ENCODE measurements at regions not wholly inside any gene's neighbourhood (a gene's known extent, or its start where the extent isn't known, plus 50 kb on each side); places are given as distances from the start of the nearest gene placed in this dataset.

DNA sequence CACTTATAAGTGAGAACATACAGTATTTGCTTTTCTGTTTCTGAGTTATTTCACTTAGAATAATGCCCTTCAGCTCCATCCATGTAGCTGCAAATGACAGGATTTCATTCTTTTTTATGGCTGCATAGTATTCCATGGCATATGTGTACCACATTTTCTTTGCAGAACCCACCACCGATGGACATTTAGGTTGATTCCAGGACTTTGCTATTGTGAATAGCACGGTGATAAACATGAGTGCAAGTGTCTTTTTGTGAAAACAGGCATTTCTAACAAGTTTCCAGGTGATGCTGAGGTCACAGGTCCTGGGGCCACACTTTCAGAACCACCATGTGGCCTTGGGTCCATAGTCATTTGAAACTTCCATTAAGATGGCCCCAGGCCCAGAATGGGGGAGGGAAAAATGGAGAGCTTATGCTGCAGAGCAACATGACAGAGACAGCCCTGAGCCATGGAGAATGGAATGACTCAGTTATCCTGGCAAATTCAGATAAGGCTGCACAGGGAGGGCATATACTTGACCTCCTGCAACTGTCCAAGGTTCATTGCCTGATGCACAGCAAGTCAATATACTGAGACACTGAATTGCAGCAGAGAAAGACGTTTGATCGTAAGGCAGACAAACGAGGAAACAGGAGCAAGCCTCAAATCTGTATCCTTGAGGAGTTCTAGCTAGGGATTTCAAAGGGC, 248.0 kb upstream of the GALNT17 start:
- TF ChIP-seq TAF1 (IDR thresholded peaks at IDR 0.05; ENCODE audit: low read depth) (no peak), NFIC (IDR thresholded peaks at IDR 0.05) (no peak), RAD21 (IDR thresholded peaks at IDR 0.05; ENCODE audit: low read depth) (no peak), EGR1 (IDR thresholded peaks at IDR 0.05) (no peak), CEBPB (IDR thresholded peaks at IDR 0.05) (no peak), USF1 (IDR thresholded peaks at IDR 0.05) (no peak), ZBTB7A (IDR thresholded peaks at IDR 0.05; ENCODE audit: low read depth) (no peak), TCF12 (IDR thresholded peaks at IDR 0.05; ENCODE audit: low read depth) (no peak), FOXM1 (IDR thresholded peaks at IDR 0.05; ENCODE audit: borderline replicate concordance, low read depth) (no peak), TEAD4 (IDR thresholded peaks at IDR 0.05) (no peak), CREB1 (IDR thresholded peaks at IDR 0.05; ENCODE audit: low read depth) (no peak), YY1 (IDR thresholded peaks at IDR 0.05; ENCODE audit: low read depth) (no peak), EP300 (IDR thresholded peaks at IDR 0.05; ENCODE audit: borderline replicate concordance) (no peak)
- TF ChIP-seq, protein P1, sequence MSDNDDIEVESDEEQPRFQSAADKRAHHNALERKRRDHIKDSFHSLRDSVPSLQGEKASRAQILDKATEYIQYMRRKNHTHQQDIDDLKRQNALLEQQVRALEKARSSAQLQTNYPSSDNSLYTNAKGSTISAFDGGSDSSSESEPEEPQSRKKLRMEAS (IDR thresholded peaks at IDR 0.05) = no peak
- TF ChIP-seq, protein P2, sequence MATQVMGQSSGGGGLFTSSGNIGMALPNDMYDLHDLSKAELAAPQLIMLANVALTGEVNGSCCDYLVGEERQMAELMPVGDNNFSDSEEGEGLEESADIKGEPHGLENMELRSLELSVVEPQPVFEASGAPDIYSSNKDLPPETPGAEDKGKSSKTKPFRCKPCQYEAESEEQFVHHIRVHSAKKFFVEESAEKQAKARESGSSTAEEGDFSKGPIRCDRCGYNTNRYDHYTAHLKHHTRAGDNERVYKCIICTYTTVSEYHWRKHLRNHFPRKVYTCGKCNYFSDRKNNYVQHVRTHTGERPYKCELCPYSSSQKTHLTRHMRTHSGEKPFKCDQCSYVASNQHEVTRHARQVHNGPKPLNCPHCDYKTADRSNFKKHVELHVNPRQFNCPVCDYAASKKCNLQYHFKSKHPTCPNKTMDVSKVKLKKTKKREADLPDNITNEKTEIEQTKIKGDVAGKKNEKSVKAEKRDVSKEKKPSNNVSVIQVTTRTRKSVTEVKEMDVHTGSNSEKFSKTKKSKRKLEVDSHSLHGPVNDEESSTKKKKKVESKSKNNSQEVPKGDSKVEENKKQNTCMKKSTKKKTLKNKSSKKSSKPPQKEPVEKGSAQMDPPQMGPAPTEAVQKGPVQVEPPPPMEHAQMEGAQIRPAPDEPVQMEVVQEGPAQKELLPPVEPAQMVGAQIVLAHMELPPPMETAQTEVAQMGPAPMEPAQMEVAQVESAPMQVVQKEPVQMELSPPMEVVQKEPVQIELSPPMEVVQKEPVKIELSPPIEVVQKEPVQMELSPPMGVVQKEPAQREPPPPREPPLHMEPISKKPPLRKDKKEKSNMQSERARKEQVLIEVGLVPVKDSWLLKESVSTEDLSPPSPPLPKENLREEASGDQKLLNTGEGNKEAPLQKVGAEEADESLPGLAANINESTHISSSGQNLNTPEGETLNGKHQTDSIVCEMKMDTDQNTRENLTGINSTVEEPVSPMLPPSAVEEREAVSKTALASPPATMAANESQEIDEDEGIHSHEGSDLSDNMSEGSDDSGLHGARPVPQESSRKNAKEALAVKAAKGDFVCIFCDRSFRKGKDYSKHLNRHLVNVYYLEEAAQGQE (IDR thresholded peaks at IDR 0.05; ENCODE audit: low read depth) = no peak

- TF ChIP-seq NFIC (IDR thresholded peaks at IDR 0.05) (no peak), FOXM1 (IDR thresholded peaks at IDR 0.05; ENCODE audit: borderline replicate concordance, low read depth) (no peak)
- TF ChIP-seq, protein P1 (IDR thresholded peaks at IDR 0.05) = no peak
These were observed 247.5 kb upstream of the GALNT17 start for GRCh38 chr7:70884440-70884764.

- TF ChIP-seq RAD21 (IDR thresholded peaks at IDR 0.05; ENCODE audit: low read depth) (no peak), CEBPB (IDR thresholded peaks at IDR 0.05) (no peak), EP300 (IDR thresholded peaks at IDR 0.05; ENCODE audit: borderline replicate concordance) (no peak), CREB1 (IDR thresholded peaks at IDR 0.05; ENCODE audit: low read depth) (no peak), USF1 (IDR thresholded peaks at IDR 0.05) (no peak), TAF1 (IDR thresholded peaks at IDR 0.05; ENCODE audit: low read depth) (no peak), YY1 (IDR thresholded peaks at IDR 0.05; ENCODE audit: low read depth) (no peak), ZBTB7A (IDR thresholded peaks at IDR 0.05; ENCODE audit: low read depth) (no peak), NFIC (IDR thresholded peaks at IDR 0.05) (no peak)
These were observed 247.1 kb upstream of the GALNT17 start for GRCh38 chr7:70884809-70885208.

DNA sequence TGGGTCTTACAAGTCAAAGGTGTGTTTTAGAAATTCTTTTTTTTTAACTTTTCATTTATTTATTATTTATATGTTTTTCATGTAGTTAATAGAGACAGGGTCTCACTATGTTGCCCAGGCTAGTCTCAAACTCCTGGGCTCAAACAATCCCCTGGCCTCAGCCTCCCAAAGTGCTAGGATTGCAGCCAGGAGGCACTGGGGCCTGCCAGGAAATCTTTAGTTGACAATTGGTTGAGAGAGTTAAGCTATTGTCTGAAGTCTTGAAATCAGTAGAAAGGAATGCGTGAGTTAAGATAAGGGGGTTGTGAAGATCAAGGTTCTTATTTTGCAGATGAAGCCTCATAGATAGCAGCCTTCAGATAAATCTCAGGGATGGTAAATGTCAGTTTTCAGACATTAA, 245.4 kb upstream of the GALNT17 start:
- TF ChIP-seq NFIC (IDR thresholded peaks at IDR 0.05) (no peak), TEAD4 (IDR thresholded peaks at IDR 0.05) (no peak), TCF12 (IDR thresholded peaks at IDR 0.05; ENCODE audit: low read depth) (no peak), RAD21 (IDR thresholded peaks at IDR 0.05; ENCODE audit: low read depth) (no peak), TAF1 (IDR thresholded peaks at IDR 0.05; ENCODE audit: low read depth) (no peak), EP300 (IDR thresholded peaks at IDR 0.05; ENCODE audit: borderline replicate concordance) (no peak), USF1 (IDR thresholded peaks at IDR 0.05) (no peak), YY1 (IDR thresholded peaks at IDR 0.05; ENCODE audit: low read depth) (no peak), CEBPB (IDR thresholded peaks at IDR 0.05) (no peak), ZBTB7A (IDR thresholded peaks at IDR 0.05; ENCODE audit: low read depth) (no peak)
- TF ChIP-seq, protein P1 (IDR thresholded peaks at IDR 0.05) = no peak

GRCh38 chr7:70887186-70887585, 244.8 kb upstream of the GALNT17 start:
- TF ChIP-seq FOXM1 (IDR thresholded peaks at IDR 0.05; ENCODE audit: borderline replicate concordance, low read depth) = no peak
- TF ChIP-seq, protein P2 (IDR thresholded peaks at IDR 0.05; ENCODE audit: low read depth) = no peak
- no peak for TF ChIP-seq USF1 (IDR thresholded peaks at IDR 0.05)
- TF ChIP-seq YY1 (IDR thresholded peaks at IDR 0.05; ENCODE audit: low read depth) = no peak
- TF ChIP-seq, protein P1 (IDR thresholded peaks at IDR 0.05) = no peak
- TF ChIP-seq EP300 (IDR thresholded peaks at IDR 0.05; ENCODE audit: borderline replicate concordance) = no peak
- no peak for TF ChIP-seq RAD21 (IDR thresholded peaks at IDR 0.05; ENCODE audit: low read depth)
- TF ChIP-seq TEAD4 (IDR thresholded peaks at IDR 0.05) = no peak
- no peak for TF ChIP-seq TAF1 (IDR thresholded peaks at IDR 0.05; ENCODE audit: low read depth)

All from Ishikawa (cell line).